Breast epithelium (tissue), 3 donors: ENCODE measurements at regions not wholly inside any gene's neighbourhood (a gene's known extent, or its start where the extent isn't known, plus 50 kb on each side); places are given as distances from the start of the nearest gene placed in this dataset.

ENCODE experiments used
- CTCF ChIP-seq, 3 donors: fragments of 450-650 bp; IDR thresholded peaks; one replicate each; pipeline ENCODE4 v1.5.1; 2016 to 2017; ENCODE audit warnings: antibody characterized with exemption in 3 of 3, mild to moderate bottlenecking in 3 of 3, moderate library complexity in 3 of 3
- POLR2A ChIP-seq: fragments of 450-650 bp; IDR thresholded peaks from one replicate; pipeline ENCODE4 v1.6.1; 2016; ENCODE audit warnings: antibody characterized with exemption, mild to moderate bottlenecking, moderate library complexity

GRCh38 chr16:73151225-73151624 is 103.3 kb upstream of the ZFHX3 start:
- TF ChIP-seq CTCF (IDR thresholded peaks at IDR 0.05) (no peak), POLR2A (no peak)
